Superior temporal gyrus (tissue), 1 donor: ENCODE measurements at regions not wholly inside any gene's neighbourhood (a gene's known extent, or its start where the extent isn't known, plus 50 kb on each side); places are given as distances from the start of the nearest gene placed in this dataset.

Experiments
- DNase-seq: peaks from one replicate; pipeline ENCODE4 v3.0.0-alpha.2; 2016; ENCODE audit errors: extremely low spot score

GRCh38 chr18:27627927-27628326 lies 442.8 kb upstream of the CHST9 start:
- DNase-seq: no peak

GRCh38 chr18:27621236-27621890 lies 436.3 kb upstream of the CHST9 start:
- DNase-seq: no peak

- no peak for DNase-seq
These were observed 434.8 kb upstream of the CHST9 start for GRCh38 chr18:27619906-27620305.

GRCh38 chr18:27619090-27619772 lies 434.1 kb upstream of the CHST9 start:
- no peak for DNase-seq

- no peak for DNase-seq
These were observed 431.2 kb upstream of the CHST9 start for GRCh38 chr18:27616324-27616723.

GRCh38 chr18:27614951-27615844 lies 430.1 kb upstream of the CHST9 start:
- DNase-seq: no peak

- DNase-seq: no peak
These were observed 424.1 kb upstream of the CHST9 start for GRCh38 chr18:27609221-27609620.

- no peak for DNase-seq
These were observed 423.6 kb upstream of the CHST9 start for GRCh38 chr18:27608742-27609141.

- DNase-seq: no peak
These were observed 423.1 kb upstream of the CHST9 start for GRCh38 chr18:27608174-27608573.

GRCh38 chr18:27606741-27607140 lies 421.6 kb upstream of the CHST9 start:
- no peak for DNase-seq

GRCh38 chr18:27605107-27605834 lies 420.2 kb upstream of the CHST9 start:
- peak; percentile 92 for DNase-seq

GRCh38 chr18:27604583-27604982 lies 419.5 kb upstream of the CHST9 start:
- DNase-seq: no peak

GRCh38 chr18:27602092-27602491 lies 417.0 kb upstream of the CHST9 start:
- no peak for DNase-seq

GRCh38 chr18:27600245-27600644 lies 415.1 kb upstream of the CHST9 start:
- DNase-seq: no peak

GRCh38 chr18:27599202-27599829 lies 414.2 kb upstream of the CHST9 start:
- peak; percentile 83 for DNase-seq

- DNase-seq: no peak
These were observed 410.2 kb upstream of the CHST9 start for GRCh38 chr18:27595113-27595838.

- DNase-seq: no peak
These were observed 400.6 kb upstream of the CHST9 start for GRCh38 chr18:27585602-27586173.

GRCh38 chr18:27583466-27583865 lies 398.4 kb upstream of the CHST9 start:
- DNase-seq: no peak

GRCh38 chr18:27582760-27583412 lies 397.8 kb upstream of the CHST9 start:
- DNase-seq: no peak
